ENCODE measurements at regions not wholly inside any gene's neighbourhood (a gene's known extent, or its start where the extent isn't known, plus 50 kb on each side); places are given as distances from the start of the nearest gene placed in this dataset.

DNA sequence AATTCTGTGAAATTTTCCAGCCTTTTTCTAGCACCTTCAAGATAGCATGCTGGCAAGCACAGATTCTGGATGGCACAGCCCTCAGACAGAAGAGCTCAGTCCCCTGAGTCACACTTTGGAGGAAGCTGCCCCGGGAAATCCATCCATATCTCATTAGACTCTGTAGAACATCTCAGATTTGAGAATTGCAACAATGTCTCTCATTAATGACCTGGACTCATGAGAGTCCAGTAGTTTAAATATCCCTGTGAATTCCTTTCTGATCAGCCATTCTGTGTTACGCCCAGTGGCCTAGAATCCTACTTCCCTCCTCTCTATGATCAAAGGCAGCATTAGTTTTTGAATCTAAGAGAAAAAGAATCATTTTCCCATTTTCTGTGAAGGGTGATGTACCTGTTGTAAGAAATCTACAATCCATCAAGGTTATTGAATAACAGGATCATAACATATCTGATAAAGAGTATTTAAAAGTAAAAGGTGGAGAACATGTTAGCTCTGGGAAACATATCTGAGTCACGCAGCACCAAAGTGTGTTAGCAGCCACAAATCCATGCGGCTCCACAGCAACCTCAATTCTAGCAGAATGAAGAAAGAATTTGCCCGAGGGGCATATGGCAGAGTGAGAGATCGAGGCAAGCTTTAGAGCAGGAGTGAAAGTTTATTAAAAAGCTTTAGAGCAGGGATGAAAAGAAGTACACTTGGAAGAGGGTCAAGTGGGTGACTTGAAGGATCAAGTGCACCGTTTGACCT lies 855.6 kb upstream of the TMEM132C start:
- Histone ChIP-seq H3K4me1 (ENCODE audit: control insufficient read depth in 2 of 2, insufficient read depth in 1 of 2, low read depth in 1 of 2, low read length in 2 of 2) (peaks cover 0 to 2% of the 10 kb centered on the region in 2 donors), H3K79me1 (ENCODE audit: low read depth, low read length) (no peaks in the 10 kb centered on the region), H3K36me3 (replicated peaks in 1 of 2; ENCODE audit: control insufficient read depth in 2 of 2, insufficient read depth in 2 of 2, low read length in 2 of 2) (no peaks in the 10 kb centered on the region), H4K91ac (ENCODE audit: low read depth, low read length, poor library complexity) (no peak overlapping the region), H3K18ac (ENCODE audit: low read length) (no peak overlapping the region), H3K27ac (replicated peaks; ENCODE audit: low read length) (no peak overlapping the region), H2BK120ac (ENCODE audit: low read depth, low read length) (no peak overlapping the region), H3K9me3 (replicated peaks in 1 of 2; ENCODE audit: control insufficient read depth in 2 of 2, insufficient read depth in 1 of 2, low read depth in 1 of 2, low read length in 2 of 2) (peaks cover 0 to 2% of the 10 kb centered on the region in 2 donors), H2AFZ (ENCODE audit: low read length) (no peak overlapping the region), H4K8ac (ENCODE audit: low read depth, low read length) (no peak overlapping the region), H2AK5ac (ENCODE audit: low read depth, low read length) (no peak overlapping the region), H3K27me3 (ENCODE audit: control insufficient read depth in 3 of 3, insufficient read depth in 3 of 3, low read depth in 1 of 3, low read length in 3 of 3) (no peaks in the 10 kb centered on the region), H3K4ac (ENCODE audit: low read length) (no peak overlapping the region), H3K4me2 (ENCODE audit: insufficient read depth, low read length, poor library complexity, severe bottlenecking) (no peak overlapping the region), H3K14ac (ENCODE audit: low read length) (no peak overlapping the region), H3K23ac (ENCODE audit: low read depth, low read length, poor library complexity) (no peak overlapping the region), H2BK15ac (ENCODE audit: low read length) (no peak overlapping the region), H3K9ac (ENCODE audit: low read depth, low read length, poor library complexity) (no peak overlapping the region), H2BK12ac (ENCODE audit: low read length) (no peak overlapping the region), H2BK5ac (ENCODE audit: low read length) (no peak overlapping the region), H3K4me3 (ENCODE audit: low read length in 2 of 2) (no peak overlapping the region)
- no peak for DNase-seq (ENCODE audit: low spot score)
- no CpG with 5 or more reads among the region's 7 CpGs for WGBS, 2 donors (ENCODE audit: extremely low coverage in 2 of 2, insufficient read length in 2 of 2, insufficient replicate concordance in 1 of 2)

DNA sequence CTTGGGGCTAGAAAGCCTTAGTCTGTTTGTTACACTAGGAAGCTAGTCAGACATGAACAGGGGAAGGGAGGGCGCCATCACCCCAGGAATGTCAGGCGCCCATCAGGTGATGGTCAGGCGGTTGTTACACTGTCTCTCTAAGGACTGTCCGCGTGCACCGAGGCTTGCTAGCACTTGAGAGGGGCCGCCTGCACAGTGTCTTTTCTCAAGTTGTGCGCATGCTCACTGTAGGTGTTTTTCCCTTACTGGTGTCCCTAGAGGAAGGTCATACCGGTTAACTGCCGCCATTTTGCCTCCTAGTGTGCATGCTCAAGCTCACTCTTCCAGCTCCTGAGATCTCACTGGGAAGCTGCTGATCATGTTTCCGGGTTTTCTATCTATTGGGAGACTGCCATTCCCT lies 855.0 kb upstream of the TMEM132C start:
- no peak overlapping the region for H4K8ac ChIP-seq (ENCODE audit: low read depth, low read length)
- peak overlapping the region; percentile 36 for H3K18ac ChIP-seq (ENCODE audit: low read length)
- no peak overlapping the region for H2BK5ac ChIP-seq (ENCODE audit: low read length)
- no peak overlapping the region for H3K27ac ChIP-seq (replicated peaks; ENCODE audit: low read length)
- H2BK15ac ChIP-seq (ENCODE audit: low read length), result no peak overlapping the region
- DNase-seq (ENCODE audit: low spot score), result no peak
- no peak overlapping the region for H3K14ac ChIP-seq (ENCODE audit: low read length)
- no peak overlapping the region for H3K4me2 ChIP-seq (ENCODE audit: insufficient read depth, low read length, poor library complexity, severe bottlenecking)
- H3K4me1 ChIP-seq (ENCODE audit: control insufficient read depth in 2 of 2, insufficient read depth in 1 of 2, low read depth in 1 of 2, low read length in 2 of 2), result peaks cover 0 to 2% of the 10 kb centered on the region in 2 donors
- no peak overlapping the region for H3K4me3 ChIP-seq (ENCODE audit: low read length in 2 of 2)
- peaks cover 0 to 1% (median 0%) of the 10 kb centered on the region in 3 experiments for H3K27me3 ChIP-seq (ENCODE audit: control insufficient read depth in 3 of 3, insufficient read depth in 3 of 3, low read depth in 1 of 3, low read length in 3 of 3)
- no peak overlapping the region for H4K91ac ChIP-seq (ENCODE audit: low read depth, low read length, poor library complexity)
- H3K4ac ChIP-seq (ENCODE audit: low read length), result no peak overlapping the region
- H3K36me3 ChIP-seq (replicated peaks in 1 of 2; ENCODE audit: control insufficient read depth in 2 of 2, insufficient read depth in 2 of 2, low read length in 2 of 2), result no peaks in the 10 kb centered on the region
- H2AK5ac ChIP-seq (ENCODE audit: low read depth, low read length), result no peak overlapping the region
- no CpG with 5 or more reads among the region's 11 CpGs for WGBS, 2 donors (ENCODE audit: extremely low coverage in 2 of 2, insufficient read length in 2 of 2, insufficient replicate concordance in 1 of 2)
- H2BK120ac ChIP-seq (ENCODE audit: low read depth, low read length), result no peak overlapping the region
- no peaks in the 10 kb centered on the region for H3K79me1 ChIP-seq (ENCODE audit: low read depth, low read length)
- H2AFZ ChIP-seq (ENCODE audit: low read length), result no peak overlapping the region
- no peak overlapping the region for H3K9ac ChIP-seq (ENCODE audit: low read depth, low read length, poor library complexity)
- H3K23ac ChIP-seq (ENCODE audit: low read depth, low read length, poor library complexity), result peak overlapping the region; percentile 10
- no peak overlapping the region for H2BK12ac ChIP-seq (ENCODE audit: low read length)
- H3K9me3 ChIP-seq (replicated peaks in 1 of 2; ENCODE audit: control insufficient read depth in 2 of 2, insufficient read depth in 1 of 2, low read depth in 1 of 2, low read length in 2 of 2), result peaks cover 0 to 4% of the 10 kb centered on the region in 2 donors

DNA sequence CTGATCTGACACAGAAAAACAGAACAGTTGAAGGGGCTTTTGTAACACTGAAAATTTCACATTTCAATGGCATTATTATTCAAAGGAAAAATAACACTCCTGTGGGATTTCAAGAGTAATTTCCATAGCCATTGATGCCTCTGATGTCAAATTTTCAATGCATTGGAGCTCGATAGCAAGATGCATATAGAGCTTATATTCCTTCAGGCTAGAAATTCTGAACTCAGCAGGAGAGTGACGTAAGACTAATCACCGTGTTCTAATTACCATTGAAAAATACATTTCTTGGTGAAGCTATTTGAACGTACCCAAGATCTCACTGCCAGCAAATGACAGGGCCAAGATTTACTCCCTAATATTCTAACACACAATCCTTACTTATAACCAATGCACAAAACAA lies 854.1 kb upstream of the TMEM132C start:
- Histone ChIP-seq H2BK120ac (ENCODE audit: low read depth, low read length) (no peak overlapping the region), H3K4me3 (ENCODE audit: low read length in 2 of 2) (no peak overlapping the region), H3K36me3 (replicated peaks in 1 of 2; ENCODE audit: control insufficient read depth in 2 of 2, insufficient read depth in 2 of 2, low read length in 2 of 2) (no peaks in the 10 kb centered on the region), H2AK5ac (ENCODE audit: low read depth, low read length) (no peak overlapping the region), H3K27ac (replicated peaks; ENCODE audit: low read length) (no peak overlapping the region), H2BK5ac (ENCODE audit: low read length) (no peak overlapping the region), H3K9ac (ENCODE audit: low read depth, low read length, poor library complexity) (no peak overlapping the region), H2AFZ (ENCODE audit: low read length) (no peak overlapping the region), H3K4me2 (ENCODE audit: insufficient read depth, low read length, poor library complexity, severe bottlenecking) (no peak overlapping the region), H3K27me3 (ENCODE audit: control insufficient read depth in 3 of 3, insufficient read depth in 3 of 3, low read depth in 1 of 3, low read length in 3 of 3) (peaks cover 0 to 1% (median 0%) of the 10 kb centered on the region in 3 experiments), H4K8ac (ENCODE audit: low read depth, low read length) (no peak overlapping the region), H3K23ac (ENCODE audit: low read depth, low read length, poor library complexity) (no peak overlapping the region), H4K91ac (ENCODE audit: low read depth, low read length, poor library complexity) (no peak overlapping the region), H3K4ac (ENCODE audit: low read length) (no peak overlapping the region), H3K9me3 (replicated peaks in 1 of 2; ENCODE audit: control insufficient read depth in 2 of 2, insufficient read depth in 1 of 2, low read depth in 1 of 2, low read length in 2 of 2) (peaks cover 0 to 4% of the 10 kb centered on the region in 2 donors), H3K4me1 (ENCODE audit: control insufficient read depth in 2 of 2, insufficient read depth in 1 of 2, low read depth in 1 of 2, low read length in 2 of 2) (peaks cover 0 to 2% of the 10 kb centered on the region in 2 donors), H2BK12ac (ENCODE audit: low read length) (no peak overlapping the region), H3K14ac (ENCODE audit: low read length) (no peak overlapping the region), H3K18ac (ENCODE audit: low read length) (no peak overlapping the region), H2BK15ac (ENCODE audit: low read length) (no peak overlapping the region), H3K79me1 (ENCODE audit: low read depth, low read length) (no peaks in the 10 kb centered on the region)
- WGBS, 2 donors (ENCODE audit: extremely low coverage in 2 of 2, insufficient read length in 2 of 2, insufficient replicate concordance in 1 of 2), result no CpG with 5 or more reads among the region's 4 CpGs
- DNase-seq (ENCODE audit: low spot score), result no peak

DNA sequence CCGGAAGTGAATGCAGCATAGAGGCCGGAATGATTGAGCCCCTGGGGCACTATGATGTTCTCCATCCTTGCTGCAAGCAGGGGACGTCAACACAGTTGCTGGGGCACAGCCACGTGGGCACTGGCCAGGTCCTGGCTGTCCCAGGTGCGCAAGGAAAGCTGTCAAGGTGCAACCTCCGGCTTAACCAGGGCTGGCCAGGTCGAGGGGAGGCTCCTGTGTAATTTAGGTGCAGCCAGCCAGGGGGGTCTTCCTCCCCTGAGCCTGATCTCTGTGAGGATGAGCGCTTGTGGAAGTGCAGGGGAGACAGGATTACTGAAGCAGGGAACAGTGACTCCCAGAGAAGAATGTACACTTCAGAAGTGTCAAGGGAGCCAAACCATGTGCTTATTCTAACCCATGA lies 852.8 kb upstream of the TMEM132C start:
- H4K8ac ChIP-seq (ENCODE audit: low read depth, low read length), result no peak overlapping the region
- H3K4ac ChIP-seq (ENCODE audit: low read length), result no peak overlapping the region
- no peak overlapping the region for H2BK12ac ChIP-seq (ENCODE audit: low read length)
- H2AK5ac ChIP-seq (ENCODE audit: low read depth, low read length), result no peak overlapping the region
- H3K14ac ChIP-seq (ENCODE audit: low read length), result no peak overlapping the region
- no peak overlapping the region for H2BK5ac ChIP-seq (ENCODE audit: low read length)
- no peaks in the 10 kb centered on the region for H3K79me1 ChIP-seq (ENCODE audit: low read depth, low read length)
- H3K36me3 ChIP-seq (replicated peaks in 1 of 2; ENCODE audit: control insufficient read depth in 2 of 2, insufficient read depth in 2 of 2, low read length in 2 of 2), result no peaks in the 10 kb centered on the region
- H2BK15ac ChIP-seq (ENCODE audit: low read length), result no peak overlapping the region
- no CpG with 5 or more reads among the region's 8 CpGs for WGBS, 2 donors (ENCODE audit: extremely low coverage in 2 of 2, insufficient read length in 2 of 2, insufficient replicate concordance in 1 of 2)
- no peak overlapping the region for H3K4me3 ChIP-seq (ENCODE audit: low read length in 2 of 2)
- H3K27me3 ChIP-seq (ENCODE audit: control insufficient read depth in 3 of 3, insufficient read depth in 3 of 3, low read depth in 1 of 3, low read length in 3 of 3), result peaks cover 0 to 1% (median 0%) of the 10 kb centered on the region in 3 experiments
- no peak for DNase-seq (ENCODE audit: low spot score)
- H3K9me3 ChIP-seq (replicated peaks in 1 of 2; ENCODE audit: control insufficient read depth in 2 of 2, insufficient read depth in 1 of 2, low read depth in 1 of 2, low read length in 2 of 2), result peaks cover 0 to 4% of the 10 kb centered on the region in 2 donors
- no peak overlapping the region for H3K4me2 ChIP-seq (ENCODE audit: insufficient read depth, low read length, poor library complexity, severe bottlenecking)
- no peak overlapping the region for H4K91ac ChIP-seq (ENCODE audit: low read depth, low read length, poor library complexity)
- peak overlapping the region; percentile 44 for H3K18ac ChIP-seq (ENCODE audit: low read length)
- no peak overlapping the region for H3K27ac ChIP-seq (replicated peaks; ENCODE audit: low read length)
- H3K4me1 ChIP-seq (ENCODE audit: control insufficient read depth in 2 of 2, insufficient read depth in 1 of 2, low read depth in 1 of 2, low read length in 2 of 2), result peaks cover 0 to 2% of the 10 kb centered on the region in 2 donors
- no peak overlapping the region for H2AFZ ChIP-seq (ENCODE audit: low read length)
- H2BK120ac ChIP-seq (ENCODE audit: low read depth, low read length), result no peak overlapping the region
- no peak overlapping the region for H3K23ac ChIP-seq (ENCODE audit: low read depth, low read length, poor library complexity)
- no peak overlapping the region for H3K9ac ChIP-seq (ENCODE audit: low read depth, low read length, poor library complexity)
